ENCODE measurements at regions not wholly inside any gene's neighbourhood (a gene's known extent, or its start where the extent isn't known, plus 50 kb on each side); places are given as distances from the start of the nearest gene placed in this dataset.

- TF ChIP-seq ZNF114 (tag by site-specific recombination; IDR thresholded peaks at IDR 0.05) = no peak
- TF ChIP-seq ZNF560 (tag by site-specific recombination; IDR thresholded peaks at IDR 0.05; ENCODE audit: borderline replicate concordance) = no peak
- no peak for TF ChIP-seq ZNF214 (tag by site-specific recombination; IDR thresholded peaks at IDR 0.05; ENCODE audit: borderline replicate concordance)
- TF ChIP-seq PRDM2 (tag by site-specific recombination; IDR thresholded peaks at IDR 0.05; ENCODE audit: borderline replicate concordance) = no peak
- TF ChIP-seq ZSCAN5A (tag by site-specific recombination; IDR thresholded peaks at IDR 0.05) = no peak
- TF ChIP-seq ZBTB44 (tag by site-specific recombination; IDR thresholded peaks at IDR 0.05) = no peak
- TF ChIP-seq ZNF175 (tag by site-specific recombination; IDR thresholded peaks at IDR 0.05) = no peak
- no peak for TF ChIP-seq ZNF274 (IDR thresholded peaks at IDR 0.05; ENCODE audit: low read length)
- no peak for TF ChIP-seq ZNF274 (tag by site-specific recombination; IDR thresholded peaks at IDR 0.05; ENCODE audit: borderline replicate concordance)
- no peak for TF ChIP-seq ZFP37 (tag by site-specific recombination; IDR thresholded peaks at IDR 0.05)
- TF ChIP-seq ZNF473 (tag by site-specific recombination; IDR thresholded peaks at IDR 0.05) = no peak
- TF ChIP-seq ZNF785 (tag by site-specific recombination; IDR thresholded peaks at IDR 0.05) = no peak
- TF ChIP-seq ZNF362 (tag by site-specific recombination; IDR thresholded peaks at IDR 0.05) = no peak
- TF ChIP-seq MEIS1 (CRISPR knock-in tag; IDR thresholded peaks at IDR 0.05; ENCODE audit: borderline replicate concordance) = no peak
- no peak for TF ChIP-seq ZNF433 (tag by site-specific recombination; IDR thresholded peaks at IDR 0.05; ENCODE audit: low read depth)
- no peaks in the 10 kb centered on the region for H3K9me3 ChIP-seq (ENCODE audit: control insufficient read depth, insufficient read depth, low read depth, low read length)
- no peaks in the 10 kb centered on the region for H3K36me3 ChIP-seq (ENCODE audit: control insufficient read depth in 2 of 2, insufficient read depth in 1 of 2, low read length in 2 of 2)
- POLR2A ChIA-PET = no interaction called here
- CTCF ChIA-PET = no interaction called here
- no peaks in the 10 kb centered on the region for H3K4me1 ChIP-seq (ENCODE audit: control insufficient read depth, insufficient read depth, low read length)
- H3K27ac ChIP-seq (ENCODE audit: extremely low read depth, low read depth, low read length) = no peak overlapping the region
- H3K4me3 ChIP-seq (ENCODE audit: low read depth, low read length) = no peak overlapping the region
Observed at GRCh38 chr9:19975499-19975898, 186.7 kb upstream of the SLC24A2 start.

- no peaks in the 10 kb centered on the region; the same call in 1 of the 2 replicates for H3K4me1 ChIP-seq (ENCODE audit: control insufficient read depth, insufficient read depth, low read length)
- no peak overlapping the region for H3K4me3 ChIP-seq (ENCODE audit: low read depth, low read length)
- H3K27ac ChIP-seq (ENCODE audit: extremely low read depth, low read depth, low read length) = no peak overlapping the region
- no peaks in the 10 kb centered on the region for H3K36me3 ChIP-seq (ENCODE audit: control insufficient read depth in 2 of 2, insufficient read depth in 1 of 2, low read length in 2 of 2)
- H3K9me3 ChIP-seq (ENCODE audit: control insufficient read depth, insufficient read depth, low read depth, low read length) = no peaks in the 10 kb centered on the region
- ChIA-PET POLR2A (no interaction called here), CTCF (no interaction called here)
- TF ChIP-seq HOXC10 (CRISPR knock-in tag; IDR thresholded peaks at IDR 0.05) = no peak
- no peak for TF ChIP-seq MZF1 (tag by site-specific recombination; IDR thresholded peaks at IDR 0.05; ENCODE audit: borderline replicate concordance)
- TF ChIP-seq ZNF239 (tag by site-specific recombination; IDR thresholded peaks at IDR 0.05) = no peak
- TF ChIP-seq ZBTB1 (tag by site-specific recombination; IDR thresholded peaks at IDR 0.05) = no peak
- TF ChIP-seq REST (tag by site-specific recombination; IDR thresholded peaks at IDR 0.05) = no peak
- no peak for TF ChIP-seq ZNF664 (tag by site-specific recombination; IDR thresholded peaks at IDR 0.05)
- no peak for TF ChIP-seq ZFP3 (tag by site-specific recombination; IDR thresholded peaks at IDR 0.05; ENCODE audit: low read depth)
- TF ChIP-seq ZNF670 (tag by site-specific recombination; IDR thresholded peaks at IDR 0.05; ENCODE audit: low read depth) = no peak
- TF ChIP-seq MEIS1 (CRISPR knock-in tag; IDR thresholded peaks at IDR 0.05; ENCODE audit: borderline replicate concordance) = no peak
Observed at GRCh38 chr9:19969721-19970120, 180.9 kb upstream of the SLC24A2 start.

Data from HEK293 (cell line).